ENCODE measurements at regions not wholly inside any gene's neighbourhood (a gene's known extent, or its start where the extent isn't known, plus 50 kb on each side); places are given as distances from the start of the nearest gene placed in this dataset.

- TF ChIP-seq ZNF70 (CRISPR knock-in tag; IDR thresholded peaks at IDR 0.05) (no peak), BACH2 (CRISPR knock-in tag; IDR thresholded peaks at IDR 0.05; ENCODE audit: borderline replicate concordance) (no peak), ZFP3 (CRISPR knock-in tag; IDR thresholded peaks at IDR 0.05) (no peak), ZNF565 (CRISPR knock-in tag; conservative IDR thresholded peaks at IDR 0.05; ENCODE audit: low read depth) (no peak)
Observed at GRCh38 chr6:43976706-43977403, 150.4 kb downstream of the MRPL14 start.

GRCh38 chr6:43974643-43975230, 152.5 kb downstream of the MRPL14 start:
- no peak for ATAC-seq
- no peak for TF ChIP-seq SNAI2 (CRISPR knock-in tag; IDR thresholded peaks at IDR 0.05)
- TF ChIP-seq ZFP3 (CRISPR knock-in tag; IDR thresholded peaks at IDR 0.05) = no peak
- no peak for TF ChIP-seq OSR1 (CRISPR knock-in tag; IDR thresholded peaks at IDR 0.05)
- no peak for TF ChIP-seq POU6F1 (CRISPR knock-in tag; IDR thresholded peaks at IDR 0.05; ENCODE audit: borderline replicate concordance, low read depth)
- no peak for TF ChIP-seq RARB (CRISPR knock-in tag; IDR thresholded peaks at IDR 0.05)
- TF ChIP-seq ZNF70 (CRISPR knock-in tag; IDR thresholded peaks at IDR 0.05) = no peak
- no peak for TF ChIP-seq PPARA (CRISPR knock-in tag; IDR thresholded peaks at IDR 0.05; ENCODE audit: borderline replicate concordance)
- no peak for TF ChIP-seq CSDC2 (CRISPR knock-in tag; IDR thresholded peaks at IDR 0.05)
- TF ChIP-seq ZNF565 (CRISPR knock-in tag; conservative IDR thresholded peaks at IDR 0.05; ENCODE audit: low read depth) = no peak
- TF ChIP-seq CREB5 (CRISPR knock-in tag; IDR thresholded peaks at IDR 0.05; ENCODE audit: low read depth) = no peak

More at GRCh38 chr6:43976706-43977403, 150.4 kb downstream of the MRPL14 start:
- ATAC-seq = no peak

- TF ChIP-seq SNAI2 (CRISPR knock-in tag; IDR thresholded peaks at IDR 0.05) (no peak), CSRNP3 (CRISPR knock-in tag; IDR thresholded peaks at IDR 0.05) (no peak), OSR1 (CRISPR knock-in tag; IDR thresholded peaks at IDR 0.05) (no peak), POU6F1 (CRISPR knock-in tag; IDR thresholded peaks at IDR 0.05; ENCODE audit: borderline replicate concordance, low read depth) (no peak), ZC3H10 (CRISPR knock-in tag; IDR thresholded peaks at IDR 0.05) (no peak), ZFP30 (CRISPR knock-in tag; IDR thresholded peaks at IDR 0.05) (no peak), GLIS3 (CRISPR knock-in tag; IDR thresholded peaks at IDR 0.05) (no peak), PATZ1 (CRISPR knock-in tag; IDR thresholded peaks at IDR 0.05; ENCODE audit: borderline replicate concordance) (no peak), CSDC2 (CRISPR knock-in tag; IDR thresholded peaks at IDR 0.05) (no peak), ZNF8 (CRISPR knock-in tag; IDR thresholded peaks at IDR 0.05) (no peak), PPARA (CRISPR knock-in tag; IDR thresholded peaks at IDR 0.05; ENCODE audit: borderline replicate concordance) (no peak), ESRRG (CRISPR knock-in tag; IDR thresholded peaks at IDR 0.05) (no peak), TCF4 (CRISPR knock-in tag; IDR thresholded peaks at IDR 0.05; ENCODE audit: borderline replicate concordance) (no peak), ZNF565 (CRISPR knock-in tag; conservative IDR thresholded peaks at IDR 0.05; ENCODE audit: low read depth) (no peak), ARNTL (CRISPR knock-in tag; IDR thresholded peaks at IDR 0.05; ENCODE audit: borderline replicate concordance, low read depth) (no peak), BACH2 (CRISPR knock-in tag; IDR thresholded peaks at IDR 0.05; ENCODE audit: borderline replicate concordance) (no peak), TOX (CRISPR knock-in tag; IDR thresholded peaks at IDR 0.05; ENCODE audit: borderline replicate concordance) (no peak), RARB (CRISPR knock-in tag; IDR thresholded peaks at IDR 0.05) (no peak), ZFP3 (CRISPR knock-in tag; IDR thresholded peaks at IDR 0.05) (no peak)
- no peak for ATAC-seq
Observed at GRCh38 chr6:43973357-43973756, 153.9 kb downstream of the MRPL14 start.
